ENCODE measurements at regions not wholly inside any gene's neighbourhood (a gene's known extent, or its start where the extent isn't known, plus 50 kb on each side); places are given as distances from the start of the nearest gene placed in this dataset.

DNA sequence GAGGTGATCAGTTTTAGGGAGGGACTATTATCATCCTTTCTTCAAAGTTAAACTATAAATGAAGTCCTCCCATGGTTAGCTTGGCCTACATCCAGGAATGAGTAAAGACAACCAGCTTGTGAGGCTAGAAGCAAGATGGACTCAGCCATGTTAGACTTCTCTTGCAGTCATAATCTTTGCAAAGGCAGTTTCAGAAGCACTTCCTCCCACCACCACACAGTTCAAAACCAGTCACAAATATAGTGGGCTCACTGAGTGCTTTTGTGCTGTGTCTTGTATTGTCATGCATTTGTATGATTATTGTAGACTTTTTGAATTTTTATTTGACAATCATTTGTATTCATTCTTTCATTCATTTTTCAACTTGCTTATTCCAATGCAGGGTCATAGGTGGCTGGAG lies 204.5 kb downstream of the ZNF674 start:
- Histone ChIP-seq H3K9me1 (ENCODE audit: insufficient read depth, low read length) (no peaks in the 10 kb centered on the region), H4K5ac (ENCODE audit: low read depth, low read length) (no peak overlapping the region), H4K20me1 (ENCODE audit: insufficient read depth, low read length) (no peaks in the 10 kb centered on the region), H3K4ac (ENCODE audit: low read depth, low read length) (no peak overlapping the region), H3K56ac (ENCODE audit: extremely low read depth, insufficient read depth, low read length) (no peak overlapping the region), H2BK120ac (ENCODE audit: low read depth, low read length) (no peak overlapping the region), H3K27ac (ENCODE audit: insufficient read depth, low read length) (no peak overlapping the region), H3K18ac (ENCODE audit: low read depth, low read length) (no peak overlapping the region), H2AK5ac (ENCODE audit: low read depth, low read length) (no peak overlapping the region), H3K27me3 (ENCODE audit: control insufficient read depth, insufficient read depth, low read length) (peaks cover 16% of the 10 kb centered on the region), H3K79me1 (ENCODE audit: low read depth in 1 of 2, low read length in 2 of 2) (no peaks in the 10 kb centered on the region), H3K9ac (ENCODE audit: low read depth, low read length) (no peak overlapping the region), H3K14ac (replicated peaks; ENCODE audit: low read depth, low read length) (no peak overlapping the region), H4K8ac (ENCODE audit: low read depth in 2 of 2, low read length in 2 of 2) (no peak overlapping the region), H3K4me2 (ENCODE audit: low read depth, low read length) (no peak overlapping the region), H3K9me3 (ENCODE audit: control insufficient read depth, insufficient read depth, low read length) (no peaks in the 10 kb centered on the region), H4K91ac (ENCODE audit: insufficient read depth, low read depth, low read length) (no peak overlapping the region), H2BK20ac (ENCODE audit: low read depth, low read length) (no peak overlapping the region), H3K4me3 (ENCODE audit: insufficient read depth, low read depth, low read length) (no peak overlapping the region), H2AFZ (replicated peaks; ENCODE audit: low read length, poor library complexity) (no peak overlapping the region), H2BK5ac (ENCODE audit: low read depth, low read length, poor library complexity, severe bottlenecking) (no peak overlapping the region), H3K36me3 (ENCODE audit: control insufficient read depth, insufficient read depth, low read length) (no peaks in the 10 kb centered on the region), H2AK9ac (replicated peaks; ENCODE audit: low read depth, low read length, poor library complexity) (no peak overlapping the region), H2BK15ac (ENCODE audit: low read depth, low read length) (no peak overlapping the region), H3K23ac (ENCODE audit: low read depth, low read length) (no peak overlapping the region), H3K4me1 (ENCODE audit: control insufficient read depth, insufficient read depth, low read length) (no peaks in the 10 kb centered on the region)
- ATAC-seq (ENCODE audit: low read depth) (no peak), DNase-seq (no peak)
- in situ Hi-C loops (cut with MboI; ENCODE audit: low sequenced_read_pairs) (loop anchor here (10.0 kb wide), 1 partner anchor 64 kb away; no protein-coding TSS in a partner anchor), dilution Hi-C loops (cut with HindIII; ENCODE audit: low sequenced_read_pairs, unreplicated experiment) (no loop called here), intact Hi-C loops (cut with micrococcal nuclease) (no loop called here)
- BruUV-seq (replicated peaks), result no TSS peak
- ChIA-PET POLR2A (ENCODE audit: unreplicated experiment) (no interaction called here), CTCF (no interaction called here)
- TF ChIP-seq NFE2L2 (IDR thresholded peaks at IDR 0.05; ENCODE audit: low read depth, low read length) (no peak), MAFK (IDR thresholded peaks at IDR 0.05; ENCODE audit: low read depth, low read length) (no peak), RAD21 (IDR thresholded peaks at IDR 0.05; ENCODE audit: low read length) (no peak), FOS (IDR thresholded peaks at IDR 0.05; ENCODE audit: low read depth, low read length) (no peak), RFX5 (IDR thresholded peaks at IDR 0.05; ENCODE audit: low read depth, low read length) (no peak), POLR2A (IDR thresholded peaks at IDR 0.05; ENCODE audit: low read depth, low read length) (no peak), RCOR1 (IDR thresholded peaks at IDR 0.05; ENCODE audit: insufficient replicate concordance, low read length) (no peak), SMC3 (IDR thresholded peaks at IDR 0.05; ENCODE audit: low read depth, low read length) (no peak), BHLHE40 (IDR thresholded peaks at IDR 0.05; ENCODE audit: low read depth, low read length) (no peak), MAZ (IDR thresholded peaks at IDR 0.05; ENCODE audit: borderline replicate concordance, low read depth, low read length) (no peak), CHD1 (IDR thresholded peaks at IDR 0.05; ENCODE audit: low read depth, low read length) (no peak), MXI1 (IDR thresholded peaks at IDR 0.05; ENCODE audit: borderline replicate concordance, low read depth, low read length) (no peak), CEBPB (IDR thresholded peaks at IDR 0.05; ENCODE audit: low read depth, low read length) (no peak)
- TF ChIP-seq, protein P1, sequence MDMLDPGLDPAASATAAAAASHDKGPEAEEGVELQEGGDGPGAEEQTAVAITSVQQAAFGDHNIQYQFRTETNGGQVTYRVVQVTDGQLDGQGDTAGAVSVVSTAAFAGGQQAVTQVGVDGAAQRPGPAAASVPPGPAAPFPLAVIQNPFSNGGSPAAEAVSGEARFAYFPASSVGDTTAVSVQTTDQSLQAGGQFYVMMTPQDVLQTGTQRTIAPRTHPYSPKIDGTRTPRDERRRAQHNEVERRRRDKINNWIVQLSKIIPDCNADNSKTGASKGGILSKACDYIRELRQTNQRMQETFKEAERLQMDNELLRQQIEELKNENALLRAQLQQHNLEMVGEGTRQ (IDR thresholded peaks at IDR 0.05; ENCODE audit: low read depth, low read length), result no peak
- TF ChIP-seq, protein P2, sequence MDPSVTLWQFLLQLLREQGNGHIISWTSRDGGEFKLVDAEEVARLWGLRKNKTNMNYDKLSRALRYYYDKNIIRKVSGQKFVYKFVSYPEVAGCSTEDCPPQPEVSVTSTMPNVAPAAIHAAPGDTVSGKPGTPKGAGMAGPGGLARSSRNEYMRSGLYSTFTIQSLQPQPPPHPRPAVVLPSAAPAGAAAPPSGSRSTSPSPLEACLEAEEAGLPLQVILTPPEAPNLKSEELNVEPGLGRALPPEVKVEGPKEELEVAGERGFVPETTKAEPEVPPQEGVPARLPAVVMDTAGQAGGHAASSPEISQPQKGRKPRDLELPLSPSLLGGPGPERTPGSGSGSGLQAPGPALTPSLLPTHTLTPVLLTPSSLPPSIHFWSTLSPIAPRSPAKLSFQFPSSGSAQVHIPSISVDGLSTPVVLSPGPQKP (IDR thresholded peaks at IDR 0.05; ENCODE audit: borderline replicate concordance, low read depth, low read length), result no peak
- TF ChIP-seq, protein P3, sequence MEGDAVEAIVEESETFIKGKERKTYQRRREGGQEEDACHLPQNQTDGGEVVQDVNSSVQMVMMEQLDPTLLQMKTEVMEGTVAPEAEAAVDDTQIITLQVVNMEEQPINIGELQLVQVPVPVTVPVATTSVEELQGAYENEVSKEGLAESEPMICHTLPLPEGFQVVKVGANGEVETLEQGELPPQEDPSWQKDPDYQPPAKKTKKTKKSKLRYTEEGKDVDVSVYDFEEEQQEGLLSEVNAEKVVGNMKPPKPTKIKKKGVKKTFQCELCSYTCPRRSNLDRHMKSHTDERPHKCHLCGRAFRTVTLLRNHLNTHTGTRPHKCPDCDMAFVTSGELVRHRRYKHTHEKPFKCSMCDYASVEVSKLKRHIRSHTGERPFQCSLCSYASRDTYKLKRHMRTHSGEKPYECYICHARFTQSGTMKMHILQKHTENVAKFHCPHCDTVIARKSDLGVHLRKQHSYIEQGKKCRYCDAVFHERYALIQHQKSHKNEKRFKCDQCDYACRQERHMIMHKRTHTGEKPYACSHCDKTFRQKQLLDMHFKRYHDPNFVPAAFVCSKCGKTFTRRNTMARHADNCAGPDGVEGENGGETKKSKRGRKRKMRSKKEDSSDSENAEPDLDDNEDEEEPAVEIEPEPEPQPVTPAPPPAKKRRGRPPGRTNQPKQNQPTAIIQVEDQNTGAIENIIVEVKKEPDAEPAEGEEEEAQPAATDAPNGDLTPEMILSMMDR (conservative IDR thresholded peaks at IDR 0.05; ENCODE audit: low read depth, low read length), result no peak

Measured in IMR-90 (cell line).